Testis (tissue), 2 donors: ENCODE measurements at regions not wholly inside any gene's neighbourhood (a gene's known extent, or its start where the extent isn't known, plus 50 kb on each side); places are given as distances from the start of the nearest gene placed in this dataset.

ENCODE experiments used
- DNase-seq: peaks from one replicate; pipeline ENCODE4 v3.0.0-alpha.2; 2019
- H3K27ac ChIP-seq, 2 donors: fragments of 200-600 bp; sonication (generic); one replicate each; pipeline ENCODE4 v1.5.1; 2019
- H3K27me3 ChIP-seq: fragments of 200-600 bp; sonication (generic); one replicate; pipeline ENCODE4 v1.5.1; 2019
- H3K36me3 ChIP-seq: fragments of 200-600 bp; sonication (generic); one replicate; pipeline ENCODE4 v1.5.1; 2017; ENCODE audit warnings: low read depth; ENCODE audit errors: missing control alignments
- H3K4me1 ChIP-seq: fragments of 200-600 bp; sonication (generic); one replicate; pipeline ENCODE4 v1.5.1; 2019
- H3K4me3 ChIP-seq, 2 donors: fragments of 200-600 bp; sonication (generic); one replicate each; pipeline ENCODE4 v1.5.1; 2017 to 2019
- H3K9me3 ChIP-seq: fragments of 200-600 bp; sonication (generic); one replicate; pipeline ENCODE4 v1.5.1; 2017
- CTCF ChIP-seq, 3 experiments: fragments of 450-650 bp in 2 of 3; fragments of 200-600 bp in 1 of 3; sonication (generic) in 1 of 3; IDR thresholded peaks; one replicate each; pipeline ENCODE4 v1.5.1; 2016 to 2019; ENCODE audit warnings: antibody characterized with exemption in 3 of 3, mild to moderate bottlenecking in 2 of 3, moderate library complexity in 1 of 3
- POLR2A ChIP-seq: fragments of 450-650 bp; IDR thresholded peaks from one replicate; pipeline ENCODE4 v1.6.1; 2017; ENCODE audit warnings: antibody characterized with exemption, mild to moderate bottlenecking, moderate library complexity
- WGBS, 2 donors: methylation state at CpG; one replicate each; pipeline ENCODE4 v1.1.5; 2018; 5-methylcytosine and 5-hydroxymethylcytosine counted together
- intact Hi-C: fragments of 100-400 bp; cut with DNase I; formaldehyde crosslinking; loops from one replicate; pipeline ENCODE4 v1.15.1; 2023; ENCODE audit warnings: low total_unique reads

GRCh38 chr2:142585785-142586184 is 291.7 kb upstream of the KYNU start:
- no peaks in the 10 kb centered on the region for H3K9me3 ChIP-seq
- H3K4me3 ChIP-seq, result no peak overlapping the region
- intact Hi-C loops, result no loop called here
- H3K27ac ChIP-seq, result no peak overlapping the region
- TF ChIP-seq POLR2A (no peak), CTCF (IDR thresholded peaks at IDR 0.05) (no peak)
- DNase-seq, result no peak
- no peaks in the 10 kb centered on the region for H3K27me3 ChIP-seq
- no peaks in the 10 kb centered on the region for H3K36me3 ChIP-seq
- 97 to 98% methylated on average over 2 of the region's 2 CpGs for WGBS, 2 donors
- no peaks in the 10 kb centered on the region for H3K4me1 ChIP-seq

- intact Hi-C loops, result no loop called here
- 88 to 89% methylated on average over 2 of the region's 2 CpGs for WGBS, 2 donors
Measured at GRCh38 chr2:142582317-142582716, 295.1 kb upstream of the KYNU start.

GRCh38 chr2:142581491-142581890 is 296.0 kb upstream of the KYNU start:
- TF ChIP-seq POLR2A, result no peak
- no peak for TF ChIP-seq CTCF (IDR thresholded peaks at IDR 0.05)
- no peaks in the 10 kb centered on the region for H3K36me3 ChIP-seq
- intact Hi-C loops, result no loop called here
- H3K27me3 ChIP-seq, result no peaks in the 10 kb centered on the region
- H3K27ac ChIP-seq, result no peak overlapping the region
- 82 to 93% methylated on average over 1 of the region's 1 CpG for WGBS, 2 donors
- no peaks in the 10 kb centered on the region for H3K4me1 ChIP-seq
- no peaks in the 10 kb centered on the region for H3K9me3 ChIP-seq
- DNase-seq, result no peak
- no peak overlapping the region for H3K4me3 ChIP-seq

More at GRCh38 chr2:142582317-142582716, 295.1 kb upstream of the KYNU start:
- DNase-seq, result no peak
- Histone ChIP-seq H3K4me1 (no peaks in the 10 kb centered on the region), H3K36me3 (no peaks in the 10 kb centered on the region), H3K27me3 (no peaks in the 10 kb centered on the region), H3K4me3 (no peak overlapping the region), H3K9me3 (no peaks in the 10 kb centered on the region), H3K27ac (no peak overlapping the region)
- TF ChIP-seq CTCF (IDR thresholded peaks at IDR 0.05), result no peak
- no peak for TF ChIP-seq POLR2A

GRCh38 chr2:142580691-142581090 is 296.8 kb upstream of the KYNU start:
- Histone ChIP-seq H3K36me3 (no peaks in the 10 kb centered on the region), H3K4me3 (no peak overlapping the region), H3K9me3 (no peaks in the 10 kb centered on the region), H3K4me1 (no peaks in the 10 kb centered on the region), H3K27me3 (no peaks in the 10 kb centered on the region), H3K27ac (no peak overlapping the region)
- TF ChIP-seq POLR2A (no peak), CTCF (IDR thresholded peaks at IDR 0.05) (no peak)
- 90 to 94% methylated on average over 5 of the region's 5 CpGs for WGBS, 2 donors
- intact Hi-C loops, result no loop called here
- no peak for DNase-seq

GRCh38 chr2:142575561-142575960 is 301.9 kb upstream of the KYNU start:
- no peak overlapping the region for H3K4me3 ChIP-seq
- H3K36me3 ChIP-seq, result no peaks in the 10 kb centered on the region
- TF ChIP-seq CTCF (IDR thresholded peaks at IDR 0.05) (no peak), POLR2A (no peak)
- H3K9me3 ChIP-seq, result no peaks in the 10 kb centered on the region
- no peaks in the 10 kb centered on the region for H3K4me1 ChIP-seq
- WGBS, 2 donors, result 63 to 77% methylated on average over 1 of the region's 1 CpG
- H3K27me3 ChIP-seq, result no peaks in the 10 kb centered on the region
- no peak for DNase-seq
- intact Hi-C loops, result no loop called here
- H3K27ac ChIP-seq, result no peak overlapping the region
